NCI-H2029 treated with DMSO at 0.1 percent for 48 hours (cell line): ENCODE measurements at regions not wholly inside any gene's neighbourhood (a gene's known extent, or its start where the extent isn't known, plus 50 kb on each side); places are given as distances from the start of the nearest gene placed in this dataset.

ENCODE experiments used
- DNase-seq: peaks from one replicate; lab custom pipeline; 2025; lab: John Stamatoyannopoulos, UW

DNA sequence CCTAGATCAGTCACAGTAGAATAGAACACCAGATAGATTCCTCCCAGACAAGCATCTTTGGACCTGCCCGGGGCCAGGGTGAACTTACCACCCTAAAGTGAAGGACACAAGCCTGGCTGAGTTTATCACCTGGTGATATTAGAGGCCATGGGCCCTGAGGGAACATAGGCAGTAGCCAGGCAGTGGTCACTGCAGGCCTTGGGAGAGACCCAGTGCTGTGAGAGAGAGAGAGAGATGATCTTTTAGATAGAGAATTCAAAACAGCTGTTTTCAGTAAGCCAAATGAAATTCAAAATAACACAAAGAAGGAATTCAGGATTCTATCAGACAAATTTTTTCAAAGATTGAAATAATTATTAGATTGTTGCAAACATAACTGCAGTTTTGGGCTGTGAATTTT is 1679.9 kb downstream of the EFNB2 start:
- DNase-seq, result no peak

DNA sequence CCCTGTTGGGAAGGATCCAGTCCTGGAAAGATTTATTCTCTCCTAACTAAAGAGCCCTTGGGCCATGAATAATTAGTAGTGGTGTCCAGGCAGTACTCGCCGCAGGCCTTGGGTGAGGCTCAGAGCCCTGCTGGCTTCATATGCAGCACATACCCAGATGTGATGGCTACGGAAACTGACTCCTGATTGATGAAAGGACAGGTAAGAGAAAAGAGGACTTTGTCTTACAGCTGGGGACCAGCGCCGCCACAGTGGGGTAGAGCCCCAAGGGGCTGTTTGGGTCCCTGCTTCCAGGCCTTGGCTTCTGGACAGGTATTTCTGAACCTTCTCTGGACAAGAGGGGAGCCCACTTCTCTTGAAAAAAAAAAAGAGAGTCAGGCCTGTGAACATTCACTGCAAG is 1680.8 kb downstream of the EFNB2 start:
- DNase-seq, result no peak

DNA sequence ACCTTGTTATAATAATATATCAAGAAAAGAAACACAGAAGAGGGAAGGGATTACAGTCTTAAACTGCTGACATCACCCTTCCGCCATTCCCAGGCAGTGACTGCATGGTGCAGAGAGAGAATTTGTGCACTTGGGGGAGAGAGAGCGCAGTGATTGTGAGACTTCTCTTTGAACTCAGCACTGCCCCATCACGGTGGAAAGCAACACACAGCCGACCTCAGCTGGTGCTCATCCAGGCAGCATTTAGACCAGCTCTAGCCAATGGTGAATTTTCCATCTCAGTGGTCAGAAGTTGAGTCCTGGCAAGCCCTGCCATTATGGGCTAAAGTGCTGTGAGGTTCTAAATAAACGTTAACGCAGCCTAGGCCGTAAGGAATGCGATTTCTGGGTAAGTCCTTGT is 1681.5 kb downstream of the EFNB2 start:
- DNase-seq, result no peak

DNA sequence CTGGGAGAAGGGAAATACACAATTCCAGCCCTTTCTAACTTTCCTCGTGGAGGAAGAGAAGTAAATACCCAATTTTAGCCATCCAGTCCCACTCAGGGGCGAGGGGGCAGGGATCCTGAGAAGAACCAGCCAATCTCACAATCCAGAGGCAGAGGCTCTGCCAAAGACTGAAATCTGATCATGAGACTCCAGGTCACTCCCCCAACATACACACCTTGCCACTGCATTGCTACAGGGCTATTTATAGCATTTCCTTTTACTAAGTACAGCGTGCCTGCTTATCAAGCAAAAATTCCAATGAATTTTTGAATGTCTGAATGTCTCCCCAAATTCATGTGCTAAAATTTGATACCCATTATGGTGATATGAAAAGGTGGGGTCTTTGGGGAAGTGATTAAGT is 1687.5 kb downstream of the EFNB2 start:
- no peak for DNase-seq

DNA sequence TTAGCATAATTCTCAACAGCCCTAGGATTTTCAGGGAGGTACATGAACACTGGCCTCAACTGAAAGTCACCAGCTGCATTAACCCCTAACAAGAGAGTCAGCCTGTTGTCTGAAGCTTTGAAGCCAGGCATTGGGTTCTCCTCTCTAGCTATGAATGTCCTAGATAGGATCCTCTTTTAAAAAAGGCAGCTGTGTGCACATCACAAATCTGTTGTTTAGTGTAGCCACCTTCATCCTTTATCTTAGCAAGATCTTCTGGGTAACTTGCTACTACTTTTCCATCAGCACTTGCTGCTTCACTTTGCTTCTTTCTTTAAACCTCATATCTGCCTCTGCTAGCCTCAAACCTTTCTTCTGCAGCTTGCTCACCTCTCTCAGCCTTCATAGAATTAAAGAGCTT is 1692.1 kb downstream of the EFNB2 start:
- DNase-seq, result no peak

DNA sequence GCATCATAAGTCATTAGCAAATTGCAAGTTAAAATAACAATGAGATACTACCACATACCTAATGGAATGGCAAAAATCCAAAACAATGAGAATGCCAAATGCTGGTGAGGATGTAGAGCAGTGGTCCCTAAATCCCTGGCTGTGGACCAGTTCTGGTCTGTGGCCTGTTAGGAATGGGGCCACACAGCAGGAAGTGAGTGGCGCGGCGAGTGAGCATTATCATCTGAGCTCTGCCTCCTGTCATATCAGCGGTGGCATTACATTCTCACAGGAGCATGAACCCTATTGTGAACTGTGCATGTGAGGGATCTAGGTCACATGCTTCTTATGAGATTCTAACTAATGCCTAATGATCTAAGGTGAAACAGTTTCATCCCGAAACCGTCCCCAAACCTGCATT is 1694.4 kb downstream of the EFNB2 start:
- DNase-seq, result no peak

DNA sequence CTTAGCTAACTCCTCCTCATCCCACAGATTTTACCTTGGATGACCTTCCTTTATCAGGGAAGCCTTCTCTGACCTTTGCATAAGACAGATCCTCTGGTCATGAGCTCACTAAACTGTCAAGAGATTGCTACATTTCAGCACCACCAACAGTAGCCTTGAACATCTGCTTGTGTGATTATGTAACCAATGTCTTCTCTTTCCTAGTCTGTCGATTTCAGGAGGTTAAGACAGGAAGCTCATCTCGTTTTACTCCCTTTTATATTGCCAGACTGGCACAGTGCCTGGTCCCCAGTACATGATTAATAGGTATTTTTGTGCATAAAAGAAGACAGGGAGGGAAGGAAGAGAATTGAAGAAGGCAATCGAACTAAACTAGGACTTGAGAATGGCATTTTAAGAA is 1697.7 kb downstream of the EFNB2 start:
- DNase-seq, result no peak

DNA sequence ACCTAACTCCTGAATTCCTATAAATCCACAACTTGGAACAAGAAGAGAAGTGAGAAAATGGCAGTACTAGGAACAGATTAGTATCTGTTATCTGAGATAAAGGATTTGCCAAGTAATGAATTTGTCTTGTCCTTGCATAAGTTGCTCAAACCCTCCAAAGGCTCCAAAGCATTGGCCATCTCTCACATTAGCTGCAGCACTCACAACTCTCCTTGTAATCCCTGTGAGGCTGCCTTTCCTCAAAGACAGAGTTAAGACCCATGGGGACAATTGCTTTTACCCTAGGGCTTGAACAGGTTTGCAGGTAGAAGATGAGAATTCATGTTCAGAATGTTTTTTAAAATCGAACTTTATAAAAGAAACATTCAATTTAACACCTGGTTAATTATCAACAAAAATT is 1702.2 kb downstream of the EFNB2 start:
- no peak for DNase-seq

DNA sequence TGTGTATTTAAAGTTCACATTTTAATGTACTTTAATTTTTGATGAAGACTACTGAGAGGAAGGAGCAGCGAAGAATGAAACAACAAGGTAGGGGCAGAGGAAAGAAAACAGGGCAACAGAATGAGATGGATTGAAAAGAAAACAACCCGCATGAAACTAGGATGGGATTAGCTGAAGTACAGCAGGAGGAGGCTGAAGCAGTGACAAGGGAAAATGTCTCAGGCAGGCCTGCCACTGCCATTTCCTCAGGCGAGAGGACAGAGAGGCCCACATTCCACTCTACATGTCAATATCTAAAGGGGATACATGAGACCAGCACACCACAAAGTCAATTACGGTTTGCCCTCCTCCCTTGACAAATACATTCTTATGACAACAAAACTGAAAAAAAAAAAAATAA is 1703.2 kb downstream of the EFNB2 start:
- no peak for DNase-seq

DNA sequence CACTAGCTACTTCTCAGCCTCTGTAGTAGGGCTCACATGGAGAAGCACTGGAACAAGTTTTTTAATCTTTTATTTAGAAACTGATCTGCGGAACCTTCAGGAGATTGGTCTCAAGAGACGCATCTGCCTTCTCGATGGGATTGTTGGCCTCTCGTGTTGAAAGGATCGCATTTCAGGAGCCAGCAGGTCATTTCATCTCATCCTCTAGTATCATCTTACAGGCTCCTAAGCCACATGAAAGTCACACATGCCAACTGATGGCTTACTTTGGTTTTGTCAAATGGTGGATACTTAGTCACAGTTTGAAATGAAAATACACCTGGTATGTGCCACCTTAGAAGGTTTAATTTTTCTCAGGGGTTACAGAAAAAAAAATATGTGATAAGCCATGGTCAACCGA is 1703.6 kb downstream of the EFNB2 start:
- no peak for DNase-seq

DNA sequence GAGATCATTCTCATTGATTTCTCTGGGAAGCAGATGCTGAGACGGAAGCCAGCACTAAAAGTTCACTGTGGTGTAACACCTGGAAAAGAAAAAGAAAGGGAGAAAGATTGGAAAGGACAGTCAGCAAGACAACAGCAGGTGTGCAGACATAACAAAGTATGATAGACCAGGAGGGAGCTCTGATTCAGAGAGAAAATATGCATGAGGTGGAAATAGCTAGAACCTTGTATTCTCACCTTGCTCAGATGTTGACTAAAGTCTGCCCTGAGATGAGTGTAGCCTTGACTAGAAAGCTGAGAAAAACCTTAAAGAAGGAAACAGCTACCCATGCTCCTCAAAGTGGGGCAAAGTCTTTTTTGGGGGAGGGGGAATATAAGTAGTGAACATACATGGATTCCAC is 1711.8 kb downstream of the EFNB2 start:
- DNase-seq, result no peak

DNA sequence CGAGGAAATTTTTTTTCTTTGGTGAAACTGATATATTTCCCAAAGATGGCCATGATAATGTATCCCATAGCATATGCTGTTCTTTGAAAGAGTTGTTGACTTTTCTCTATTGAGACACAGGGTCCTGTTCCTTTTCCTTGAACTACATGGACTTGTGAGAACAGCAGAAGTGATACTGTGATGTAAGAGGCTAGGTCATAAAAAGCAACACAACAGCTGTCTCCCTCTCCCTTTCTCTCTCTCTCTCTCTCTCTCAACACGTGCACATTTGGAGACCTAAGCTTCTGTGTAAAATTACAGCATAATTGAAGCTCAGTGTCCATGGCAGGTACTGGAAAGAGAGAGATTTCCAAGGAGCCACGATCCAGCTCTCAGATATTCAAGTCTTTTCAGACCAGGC is 1712.4 kb downstream of the EFNB2 start:
- no peak for DNase-seq

DNA sequence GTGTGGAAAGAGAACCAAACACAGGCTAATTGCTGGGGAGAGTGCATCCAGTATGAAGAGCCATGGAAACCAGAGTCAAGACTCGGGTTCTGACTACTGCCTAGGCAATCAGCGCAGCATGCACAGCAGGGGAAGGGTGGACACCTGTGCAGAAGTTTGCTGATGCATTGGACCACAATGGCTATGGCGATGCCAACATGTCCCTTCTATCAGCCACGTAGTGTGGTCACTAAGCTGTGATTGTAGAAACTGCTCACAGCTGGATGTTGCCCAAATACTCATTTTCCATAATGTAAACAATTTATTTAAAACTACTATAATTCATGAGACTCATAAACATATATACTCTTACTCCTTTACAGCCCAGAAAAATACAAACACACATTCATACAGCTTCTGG is 1718.2 kb downstream of the EFNB2 start:
- DNase-seq, result no peak

DNA sequence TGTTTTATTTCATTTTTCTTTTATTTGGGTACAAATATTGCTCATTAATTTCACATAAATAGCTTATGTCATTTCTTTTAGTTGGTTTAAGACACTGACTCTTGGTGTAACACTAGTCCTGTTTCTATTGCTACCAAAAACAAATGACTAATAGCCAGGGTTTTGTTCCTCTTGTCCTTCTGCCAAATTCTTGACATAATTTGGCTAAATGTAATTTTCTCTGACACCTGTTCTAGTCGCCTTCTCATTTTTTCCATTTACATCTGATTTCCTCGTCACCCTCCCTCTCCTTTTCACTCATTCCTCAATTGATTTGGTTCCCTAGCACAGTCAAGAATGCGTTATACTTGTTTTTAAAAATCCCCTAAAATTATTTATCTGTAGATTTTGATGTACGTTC is 1718.7 kb downstream of the EFNB2 start:
- DNase-seq, result no peak

DNA sequence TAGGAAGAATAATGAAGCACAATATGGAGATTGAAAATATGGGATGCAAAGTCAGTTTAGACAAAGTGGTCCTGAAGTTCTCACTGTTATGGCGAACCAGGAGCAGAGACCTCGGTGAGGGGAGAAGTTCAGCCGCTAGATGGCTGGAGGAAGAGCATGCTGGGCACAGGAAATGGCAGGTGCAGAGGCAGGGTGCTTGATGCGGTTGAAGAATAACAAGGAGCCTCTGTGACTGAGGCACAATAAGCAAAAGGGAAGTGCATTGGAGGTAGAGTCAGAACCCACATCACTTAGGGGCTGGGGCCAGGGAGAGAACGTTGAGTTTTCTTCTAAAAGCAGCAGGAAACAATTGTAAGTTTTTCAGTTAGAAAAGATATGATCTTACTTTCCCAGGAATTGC is 1725.2 kb downstream of the EFNB2 start:
- DNase-seq, result no peak

DNA sequence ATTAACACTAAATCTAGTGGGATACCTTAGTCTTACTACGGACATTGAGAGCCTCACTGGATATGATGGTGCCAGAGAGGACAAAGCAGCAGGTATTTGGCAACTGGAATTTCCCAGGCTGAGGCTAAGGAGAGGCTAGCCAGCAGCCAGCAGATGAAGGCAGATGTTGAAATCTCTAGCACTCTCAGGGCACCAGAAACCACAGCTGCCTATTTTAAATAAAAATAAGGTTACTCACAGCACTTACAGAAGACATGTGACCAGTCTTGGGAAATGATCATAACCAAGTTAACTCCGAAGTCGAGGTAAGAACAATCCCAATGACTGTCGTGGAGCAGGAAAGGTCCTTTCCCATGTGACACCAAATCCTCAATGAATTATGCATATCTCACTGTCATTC is 1726.0 kb downstream of the EFNB2 start:
- DNase-seq, result no peak

DNA sequence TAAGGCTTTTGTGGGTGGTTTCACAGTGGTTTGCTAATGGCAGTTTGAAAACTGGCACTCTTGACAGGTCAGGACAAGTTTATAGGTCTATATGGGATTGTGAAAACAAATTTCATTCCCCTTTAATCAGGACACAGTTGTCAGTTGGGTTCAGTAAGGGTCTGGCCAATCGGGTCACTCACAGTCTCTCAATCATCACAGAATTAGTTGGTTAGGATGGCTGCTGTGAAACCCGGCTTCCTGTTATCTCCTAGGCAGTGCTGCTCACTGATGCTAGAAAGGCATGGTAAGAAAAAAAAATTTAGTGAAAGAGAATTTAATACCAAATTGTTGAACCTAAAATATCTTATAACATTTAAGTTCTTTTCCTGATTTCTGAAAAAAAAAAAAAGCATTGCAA is 1730.1 kb downstream of the EFNB2 start:
- no peak for DNase-seq

DNA sequence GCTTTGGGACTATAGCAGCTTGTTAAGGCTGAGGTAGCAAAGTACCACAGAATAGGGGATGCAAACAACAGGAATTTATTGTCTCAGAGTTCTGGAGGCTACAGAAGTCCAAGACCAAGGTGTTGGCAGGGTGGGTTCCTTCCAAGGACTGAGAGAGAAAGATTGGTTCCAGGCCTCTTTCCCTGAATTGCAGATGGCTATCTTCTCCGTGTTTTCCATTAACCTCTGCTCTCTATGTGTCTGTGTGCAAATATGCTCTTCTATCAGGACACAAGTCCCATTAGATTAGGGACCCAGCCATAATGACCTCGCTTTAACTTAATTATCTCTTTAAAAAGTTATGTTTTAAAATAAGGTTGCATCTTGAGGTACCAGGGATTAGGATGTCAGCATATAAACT is 1732.9 kb upstream of the SLC10A2 start:
- no peak for DNase-seq

DNA sequence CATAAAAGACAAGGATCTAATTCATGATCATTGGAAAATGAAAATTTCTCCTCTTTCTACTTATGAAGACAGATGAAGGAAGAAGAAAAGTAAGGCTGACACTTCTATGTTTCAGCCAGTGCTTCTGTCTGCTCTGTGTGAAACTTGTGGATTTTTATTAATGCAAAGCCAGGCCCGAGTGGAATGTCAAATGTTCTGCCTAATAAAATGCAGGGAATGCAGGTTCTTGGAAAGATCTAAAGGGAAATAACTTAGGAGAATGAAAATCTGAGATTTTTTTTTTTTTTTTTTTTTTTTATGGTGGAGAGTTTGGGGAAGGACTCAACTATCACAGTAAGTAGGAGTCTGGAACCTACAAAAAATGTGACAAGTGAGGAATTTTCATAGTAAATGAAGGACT is 1732.3 kb upstream of the SLC10A2 start:
- DNase-seq, result no peak

DNA sequence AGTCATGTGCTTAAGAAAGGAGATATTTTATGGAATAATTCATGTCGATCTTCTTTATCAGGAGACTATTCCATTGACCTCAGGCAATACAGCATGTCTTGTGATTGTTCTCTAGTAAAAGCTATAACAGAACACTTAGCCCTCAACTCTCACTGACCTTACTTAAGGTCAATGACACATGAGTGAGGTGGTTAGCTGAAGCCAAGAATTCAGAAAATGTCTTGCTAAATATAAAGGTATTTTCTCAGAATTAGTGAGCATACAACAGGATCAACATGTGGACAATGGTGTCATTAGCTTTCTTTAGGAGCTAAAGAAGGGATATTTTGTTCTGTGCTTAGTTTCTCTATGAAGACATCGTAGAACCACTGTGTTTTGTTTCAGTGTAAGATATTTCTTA is 1730.4 kb upstream of the SLC10A2 start:
- DNase-seq, result no peak

DNA sequence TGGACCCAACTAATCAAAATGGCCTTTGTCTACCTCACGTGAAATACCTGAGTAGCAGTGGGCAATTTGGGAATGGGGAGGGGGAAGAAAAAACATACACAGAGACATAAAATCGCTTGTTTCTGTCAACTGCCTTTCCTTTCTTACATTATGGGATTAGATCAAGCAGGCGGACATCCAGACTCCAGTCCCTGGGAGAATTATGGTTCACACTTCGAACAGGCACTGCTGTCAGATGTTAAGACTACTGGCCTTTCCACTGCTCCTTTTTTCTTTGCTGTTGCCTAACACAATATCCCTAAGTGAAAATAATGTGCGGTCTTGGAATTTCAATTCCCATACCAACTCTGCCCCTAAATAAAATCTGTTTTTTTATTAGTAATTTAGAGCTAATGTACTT is 1719.7 kb upstream of the SLC10A2 start:
- DNase-seq, result no peak

DNA sequence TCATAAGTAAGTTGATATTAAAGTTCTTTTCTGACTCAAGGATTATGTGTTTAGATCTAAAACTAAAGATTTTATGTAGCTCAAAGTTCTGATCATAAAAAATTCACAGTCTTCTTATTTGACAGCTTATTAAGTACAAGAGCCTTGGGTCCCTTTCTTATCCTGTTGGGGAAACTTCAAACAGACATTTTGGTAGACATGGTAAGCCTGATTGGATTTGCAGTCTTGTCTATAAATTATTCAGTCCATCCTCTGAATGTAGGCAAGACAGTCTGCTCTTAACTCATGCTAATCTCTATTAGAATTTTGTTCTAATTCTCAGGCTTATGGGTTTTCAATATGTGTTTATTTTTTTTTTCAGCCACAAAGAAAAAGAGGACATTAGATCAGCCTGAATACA is 1718.7 kb upstream of the SLC10A2 start:
- no peak for DNase-seq

DNA sequence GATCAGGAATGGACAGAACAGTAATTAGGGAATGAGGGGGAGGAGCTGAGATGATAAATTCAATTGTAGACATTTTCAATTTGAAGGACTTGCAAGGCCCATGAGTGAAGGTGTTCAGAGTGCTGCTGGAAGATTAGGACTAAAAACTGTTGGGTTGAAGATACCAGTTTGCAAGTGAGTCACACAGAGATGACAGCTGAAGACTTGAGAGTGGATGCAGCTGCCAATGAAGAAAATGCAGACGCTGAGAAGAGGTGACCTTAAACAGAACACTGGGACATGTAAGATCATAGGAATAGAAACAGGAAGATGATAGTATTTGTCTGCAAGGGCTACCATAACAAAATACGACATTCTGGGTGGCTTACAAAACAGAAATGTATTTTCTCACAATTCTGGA is 1716.5 kb upstream of the SLC10A2 start:
- DNase-seq, result no peak

DNA sequence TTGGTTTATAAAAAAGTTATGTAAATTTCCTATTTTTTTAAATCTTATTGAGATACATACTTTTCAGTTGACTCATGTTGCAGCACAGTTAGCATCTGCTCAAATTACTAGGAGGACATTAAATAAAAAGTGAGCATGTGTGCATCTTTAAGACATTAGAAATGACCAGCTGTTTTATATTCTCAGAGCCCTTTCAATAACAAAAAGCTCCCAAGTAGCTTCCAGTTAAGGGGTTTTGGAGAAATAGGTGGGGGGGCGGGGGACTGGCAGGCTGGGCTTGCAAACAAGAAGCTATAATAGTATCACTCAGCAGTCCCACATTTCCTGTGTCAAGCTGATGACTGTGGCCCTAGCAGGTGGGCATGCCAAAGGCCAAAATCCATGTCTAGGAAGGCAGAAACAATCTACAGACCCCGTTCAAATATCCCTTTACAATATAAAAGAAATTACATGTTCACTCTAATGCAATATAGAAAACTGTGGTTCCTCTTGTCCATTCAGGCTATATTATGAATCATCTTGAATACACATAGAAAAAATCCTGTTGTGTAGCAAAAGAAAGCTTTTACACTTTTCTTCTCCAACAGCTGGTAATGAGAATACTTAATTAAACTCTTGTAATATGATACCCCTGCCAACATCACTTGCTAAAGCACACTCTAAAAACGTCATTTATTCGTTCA is 1713.2 kb upstream of the SLC10A2 start:
- DNase-seq, result no peak

DNA sequence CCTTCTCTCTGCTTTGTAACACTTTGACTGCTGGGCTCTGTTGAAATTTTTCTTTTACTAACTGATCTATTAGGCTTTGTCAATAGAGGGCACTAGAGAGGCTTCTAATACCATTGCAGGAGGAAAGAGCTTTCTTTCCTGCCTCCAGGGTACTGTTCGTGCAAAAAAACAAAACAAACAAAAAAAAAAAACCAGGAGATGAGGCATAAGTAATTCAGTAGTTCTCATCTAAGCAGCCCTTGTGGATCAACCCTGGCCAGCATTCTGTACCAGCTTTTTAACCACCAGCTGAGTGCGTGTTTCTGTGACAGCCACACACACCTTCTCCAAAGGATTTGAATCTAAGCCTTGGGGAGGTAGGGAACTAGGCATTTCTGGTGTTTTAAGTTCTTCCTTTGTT is 1707.6 kb upstream of the SLC10A2 start:
- no peak for DNase-seq
